MM.1S (cell line): ENCODE measurements at regions not wholly inside any gene's neighbourhood (a gene's known extent, or its start where the extent isn't known, plus 50 kb on each side); places are given as distances from the start of the nearest gene placed in this dataset.

ENCODE experiments used
- DNase-seq: peaks from one replicate; pipeline ENCODE4 v3.0.0-alpha.2; 2015
- H2AFZ ChIP-seq: fragments of 300-600 bp; sonication (generic); 2 replicates; pipeline ENCODE4 v1.6.0; 2016; ENCODE audit warnings: antibody characterized with exemption, low read length
- H3F3A ChIP-seq: fragments of 300-600 bp; sonication (generic); 2 replicates; pipeline ENCODE4 v1.6.1; 2016; ENCODE audit warnings: mild to moderate bottlenecking, antibody characterized with exemption, low read length, moderate library complexity, mixed read lengths; ENCODE audit not compliant: insufficient read depth
- H3K27ac ChIP-seq: fragments of 300-600 bp; sonication (generic); 2 replicates; pipeline ENCODE4 v1.5.1; 2016; ENCODE audit warnings: mild to moderate bottlenecking, low read length
- H3K27me3 ChIP-seq: fragments of 300-600 bp; sonication (generic); replicated peaks from 2 replicates; pipeline ENCODE4 v1.6.0; 2016; ENCODE audit warnings: low read length; ENCODE audit not compliant: insufficient read depth
- H3K36me3 ChIP-seq: fragments of 300-600 bp; sonication (generic); replicated peaks from 2 replicates; pipeline ENCODE4 v1.6.1; 2016; ENCODE audit warnings: mild to moderate bottlenecking, low read length, mixed read lengths; ENCODE audit not compliant: insufficient read depth
- H3K4me1 ChIP-seq: fragments of 300-600 bp; sonication (generic); 2 replicates; pipeline ENCODE4 v1.6.1; 2016; ENCODE audit warnings: low read length, mixed read lengths
- H3K4me2 ChIP-seq: fragments of 300-600 bp; sonication (generic); 2 replicates; pipeline ENCODE4 v1.6.0; 2016; ENCODE audit warnings: low read depth, low read length
- H3K4me3 ChIP-seq: fragments of 300-600 bp; sonication (generic); 2 replicates; pipeline ENCODE4 v1.5.1; 2016; ENCODE audit warnings: low read length, mixed read lengths
- H3K79me2 ChIP-seq: fragments of 300-600 bp; sonication (generic); 2 replicates; pipeline ENCODE4 v1.6.1; 2016; ENCODE audit warnings: mixed run types, low read length, mixed read lengths
- H3K9ac ChIP-seq: fragments of 300-600 bp; sonication (generic); 2 replicates; pipeline ENCODE4 v1.6.1; 2016; ENCODE audit warnings: low read length, mixed read lengths
- H3K9me2 ChIP-seq: fragments of 300-600 bp; sonication (generic); replicated peaks from 2 replicates; pipeline ENCODE4 v1.6.1; 2016; ENCODE audit warnings: mild to moderate bottlenecking, low read length, mixed read lengths; ENCODE audit not compliant: insufficient read depth
- H3K9me3 ChIP-seq: fragments of 300-600 bp; sonication (generic); replicated peaks from 2 replicates; pipeline ENCODE4 v1.6.1; 2016; ENCODE audit warnings: mild to moderate bottlenecking, low read length, mixed read lengths; ENCODE audit not compliant: insufficient read depth
- H4K20me1 ChIP-seq: fragments of 300-600 bp; sonication (generic); 2 replicates; pipeline ENCODE4 v1.6.1; 2016; ENCODE audit warnings: mild to moderate bottlenecking, low read length, moderate library complexity, mixed read lengths; ENCODE audit not compliant: insufficient read depth
- EZH2 ChIP-seq: fragments of 300-600 bp; sonication (generic); optimal IDR thresholded peaks from 2 replicates; pipeline ENCODE3; 2017; ENCODE audit warnings: low read depth, mild to moderate bottlenecking, antibody characterized with exemption, low read length, mixed read lengths
- EZH2phosphoT487 ChIP-seq: fragments of 300-600 bp; sonication (generic); IDR thresholded peaks from 2 replicates; pipeline ENCODE4 v1.6.1; 2018; ENCODE audit warnings: antibody characterized with exemption, low read length
- TF ChIP-seq, protein P1 (sequence below): fragments of 300-600 bp; sonication (generic); IDR thresholded peaks from 2 replicates; pipeline ENCODE4 v1.5.1; 2016; ENCODE audit warnings: antibody characterized with exemption, low read length, mixed read lengths

DNA sequence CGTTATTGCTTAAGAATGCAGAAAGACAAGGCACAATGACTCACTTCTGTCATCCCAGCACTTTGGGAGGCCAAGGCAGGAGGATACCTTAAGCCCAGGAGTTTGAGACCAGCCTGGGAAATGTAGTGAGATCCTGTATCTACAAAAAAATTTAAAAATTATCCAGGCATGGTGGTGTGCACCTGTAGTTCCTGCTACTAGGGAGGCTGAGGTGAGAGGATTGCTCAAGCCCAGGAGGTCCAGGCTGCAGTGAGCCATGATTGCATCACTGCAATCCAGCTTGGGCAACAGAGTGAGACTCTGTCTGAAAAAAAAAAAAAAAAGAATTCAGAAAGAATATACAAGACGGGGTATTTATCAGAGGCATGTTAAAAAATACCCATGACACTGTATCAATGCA, 182.0 kb upstream of the SPOPL start:
- Histone ChIP-seq H3F3A (no peaks in the 10 kb centered on the region), H2AFZ (no peak overlapping the region), H3K4me1 (no peaks in the 10 kb centered on the region), H3K4me3 (no peak overlapping the region), H4K20me1 (no peaks in the 10 kb centered on the region), H3K27ac (no peak overlapping the region), H3K27me3 (no peaks in the 10 kb centered on the region), H3K36me3 (no peaks in the 10 kb centered on the region), H3K4me2 (no peak overlapping the region), H3K79me2 (no peaks in the 10 kb centered on the region), H3K9ac (no peak overlapping the region), H3K9me3 (no peaks in the 10 kb centered on the region), H3K9me2 (no peaks in the 10 kb centered on the region)
- TF ChIP-seq, protein P1, sequence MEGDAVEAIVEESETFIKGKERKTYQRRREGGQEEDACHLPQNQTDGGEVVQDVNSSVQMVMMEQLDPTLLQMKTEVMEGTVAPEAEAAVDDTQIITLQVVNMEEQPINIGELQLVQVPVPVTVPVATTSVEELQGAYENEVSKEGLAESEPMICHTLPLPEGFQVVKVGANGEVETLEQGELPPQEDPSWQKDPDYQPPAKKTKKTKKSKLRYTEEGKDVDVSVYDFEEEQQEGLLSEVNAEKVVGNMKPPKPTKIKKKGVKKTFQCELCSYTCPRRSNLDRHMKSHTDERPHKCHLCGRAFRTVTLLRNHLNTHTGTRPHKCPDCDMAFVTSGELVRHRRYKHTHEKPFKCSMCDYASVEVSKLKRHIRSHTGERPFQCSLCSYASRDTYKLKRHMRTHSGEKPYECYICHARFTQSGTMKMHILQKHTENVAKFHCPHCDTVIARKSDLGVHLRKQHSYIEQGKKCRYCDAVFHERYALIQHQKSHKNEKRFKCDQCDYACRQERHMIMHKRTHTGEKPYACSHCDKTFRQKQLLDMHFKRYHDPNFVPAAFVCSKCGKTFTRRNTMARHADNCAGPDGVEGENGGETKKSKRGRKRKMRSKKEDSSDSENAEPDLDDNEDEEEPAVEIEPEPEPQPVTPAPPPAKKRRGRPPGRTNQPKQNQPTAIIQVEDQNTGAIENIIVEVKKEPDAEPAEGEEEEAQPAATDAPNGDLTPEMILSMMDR = no peak
- no peak for TF ChIP-seq EZH2phosphoT487
- no peak for TF ChIP-seq EZH2
- DNase-seq = no peak

DNA sequence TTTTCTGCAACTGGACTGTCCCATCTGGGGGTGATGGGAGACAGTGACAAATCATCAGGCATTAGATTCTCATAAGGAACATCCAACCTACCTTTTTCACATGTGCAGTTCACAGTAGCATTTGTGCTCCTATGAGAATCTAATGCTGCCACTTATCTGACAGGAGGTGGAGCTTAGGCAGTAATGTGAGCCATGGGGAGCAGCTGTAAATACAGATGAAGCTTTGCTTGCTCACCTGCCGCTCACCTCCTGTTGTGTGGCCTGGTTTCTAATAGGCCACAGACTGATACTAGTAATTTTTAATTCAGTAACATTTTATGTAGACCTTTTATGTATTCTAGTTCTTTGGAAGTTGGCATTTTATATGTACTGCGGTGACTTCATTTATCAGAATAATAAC, 180.1 kb upstream of the SPOPL start:
- no peaks in the 10 kb centered on the region for H3K9me3 ChIP-seq
- no peaks in the 10 kb centered on the region for H3K36me3 ChIP-seq
- no peaks in the 10 kb centered on the region for H3F3A ChIP-seq
- no peaks in the 10 kb centered on the region for H3K27me3 ChIP-seq
- no peak overlapping the region for H3K27ac ChIP-seq
- no peaks in the 10 kb centered on the region for H3K9me2 ChIP-seq
- no peaks in the 10 kb centered on the region for H3K79me2 ChIP-seq
- no peaks in the 10 kb centered on the region for H3K4me1 ChIP-seq
- H3K9ac ChIP-seq = no peak overlapping the region
- H3K4me3 ChIP-seq = no peak overlapping the region
- DNase-seq = no peak
- H3K4me2 ChIP-seq = no peak overlapping the region
- H4K20me1 ChIP-seq = no peaks in the 10 kb centered on the region
- TF ChIP-seq EZH2 = no peak
- no peak overlapping the region for H2AFZ ChIP-seq

DNA sequence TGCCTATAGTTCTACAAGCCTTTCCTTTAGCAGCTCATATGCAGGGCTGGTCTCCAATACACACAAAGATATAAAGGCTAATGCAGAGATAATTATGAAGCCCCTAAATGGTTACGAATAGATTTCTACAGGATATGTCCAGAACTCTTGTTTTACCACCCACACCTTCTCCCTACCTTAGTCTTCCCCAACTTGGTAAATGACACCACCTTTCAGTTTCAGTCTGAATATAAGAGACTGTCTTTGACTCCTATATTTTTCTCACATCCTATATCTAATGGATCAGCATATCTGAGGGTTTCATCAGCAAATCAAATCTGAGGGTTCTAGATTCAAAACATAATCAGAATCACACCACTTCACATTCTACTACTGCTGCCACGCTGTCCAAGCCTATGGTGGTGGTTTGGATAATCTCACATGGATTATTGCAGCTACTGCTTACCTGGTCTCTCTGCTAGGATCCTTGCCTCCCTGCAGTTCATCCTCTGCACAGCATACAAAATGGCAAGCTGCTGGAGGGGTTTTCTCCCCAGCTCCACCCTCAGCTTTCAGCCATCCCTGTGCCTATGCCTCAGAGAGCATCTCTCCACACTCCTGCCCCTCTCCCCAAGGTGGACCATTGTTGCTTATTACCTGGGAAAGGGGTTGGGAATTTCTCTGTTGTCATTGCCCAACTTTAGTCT, 178.0 kb upstream of the SPOPL start:
- Histone ChIP-seq H3K9me2 (no peaks in the 10 kb centered on the region), H3K9ac (no peak overlapping the region), H3K4me2 (no peak overlapping the region), H3K4me3 (no peak overlapping the region), H3K9me3 (no peaks in the 10 kb centered on the region), H3K27ac (no peak overlapping the region), H2AFZ (no peak overlapping the region), H3K79me2 (no peaks in the 10 kb centered on the region), H3F3A (no peaks in the 10 kb centered on the region), H3K4me1 (no peaks in the 10 kb centered on the region), H4K20me1 (no peaks in the 10 kb centered on the region), H3K36me3 (no peaks in the 10 kb centered on the region), H3K27me3 (no peaks in the 10 kb centered on the region)
- TF ChIP-seq EZH2phosphoT487 (no peak), EZH2 (no peak)
- TF ChIP-seq, protein P1 = no peak
- no peak for DNase-seq

DNA sequence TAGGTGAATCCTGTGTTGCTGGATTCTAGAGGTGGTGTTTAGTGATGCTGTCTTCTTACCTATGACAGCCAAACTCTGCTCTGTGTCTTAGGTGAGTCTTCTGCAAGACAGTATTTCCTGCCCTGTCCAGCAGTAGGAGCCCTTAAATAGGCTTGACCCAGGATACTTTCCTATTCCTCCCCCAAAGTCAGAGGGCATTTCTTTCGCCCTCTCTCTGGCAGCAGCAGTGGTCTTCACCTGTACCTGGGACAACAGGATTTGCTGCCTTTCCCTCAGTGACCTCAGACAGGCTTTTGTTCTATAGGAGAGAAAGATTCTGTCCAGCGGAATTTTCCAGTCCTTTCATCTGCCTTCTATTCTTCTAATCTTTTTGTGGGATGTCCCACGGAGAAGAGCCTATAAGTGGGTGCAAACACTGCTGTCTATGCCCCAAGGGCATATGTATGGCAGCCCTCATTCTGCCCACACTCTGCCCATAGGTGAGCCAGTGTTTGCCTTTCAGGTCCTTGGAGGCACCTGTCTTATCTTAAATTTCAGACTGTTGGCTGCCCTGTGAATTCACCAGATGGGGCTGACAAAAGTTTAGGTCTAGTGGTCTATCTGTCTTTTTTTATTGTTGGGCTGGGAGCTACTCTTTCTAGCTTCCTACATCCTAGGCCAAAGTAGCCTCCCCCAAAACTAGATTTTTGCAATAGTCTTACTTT, 177.3 kb upstream of the SPOPL start:
- Histone ChIP-seq H2AFZ (no peak overlapping the region), H3K27me3 (no peaks in the 10 kb centered on the region), H3K9me3 (no peaks in the 10 kb centered on the region), H3F3A (no peaks in the 10 kb centered on the region), H3K4me1 (no peaks in the 10 kb centered on the region), H3K79me2 (no peaks in the 10 kb centered on the region), H3K4me3 (no peak overlapping the region), H3K4me2 (no peak overlapping the region), H4K20me1 (no peaks in the 10 kb centered on the region), H3K27ac (no peak overlapping the region), H3K36me3 (no peaks in the 10 kb centered on the region), H3K9me2 (no peaks in the 10 kb centered on the region), H3K9ac (no peak overlapping the region)
- no peak for DNase-seq
- TF ChIP-seq, protein P1 = no peak
- TF ChIP-seq EZH2phosphoT487 (no peak), EZH2 (no peak)
